ENCODE measurements at regions not wholly inside any gene's neighbourhood (a gene's known extent, or its start where the extent isn't known, plus 50 kb on each side); places are given as distances from the start of the nearest gene placed in this dataset.

GRCh38 chr3:74332165-74332564 is 282.3 kb downstream of the CNTN3 start:
- Histone ChIP-seq H3K4me1 (ENCODE audit: control insufficient read depth, insufficient read depth, low read length) (no peaks in the 10 kb centered on the region), H3K27ac (ENCODE audit: low read length) (no peak overlapping the region), H3K36me3 (ENCODE audit: control insufficient read depth, insufficient read depth, low read length) (no peaks in the 10 kb centered on the region), H3K9me3 (ENCODE audit: control insufficient read depth, low read depth, low read length) (no peaks in the 10 kb centered on the region), H3K27me3 (ENCODE audit: control insufficient read depth, insufficient read depth, low read length) (no peaks in the 10 kb centered on the region), H3K4me3 (ENCODE audit: low read length) (no peak overlapping the region)
- DNase-seq: no peak
- 100% methylated on average over 1 of the region's 2 CpGs for WGBS (ENCODE audit: insufficient coverage, low lambda C conversion rate)

DNA sequence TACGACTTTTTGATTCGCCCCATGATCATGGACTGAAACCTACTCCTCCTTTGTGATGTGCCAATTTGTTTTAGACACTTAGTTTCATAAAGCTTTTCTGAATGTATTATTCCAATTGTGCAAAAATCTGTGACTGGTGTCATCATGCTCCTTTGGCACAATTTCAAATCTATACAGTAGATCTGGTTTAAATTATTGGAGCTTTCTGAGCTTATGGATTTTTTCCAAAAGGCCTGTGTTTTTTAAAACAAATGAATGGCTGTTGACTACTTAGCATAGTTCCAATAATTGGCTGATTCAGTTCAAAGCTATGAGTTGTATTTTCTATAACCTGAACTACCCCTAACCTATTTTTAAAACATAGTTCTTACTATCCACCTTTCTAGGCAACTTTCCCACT is 282.7 kb downstream of the CNTN3 start:
- Histone ChIP-seq H3K4me3 (ENCODE audit: low read length) (no peak overlapping the region), H3K36me3 (ENCODE audit: control insufficient read depth, insufficient read depth, low read length) (no peaks in the 10 kb centered on the region), H3K27ac (ENCODE audit: low read length) (no peak overlapping the region), H3K4me1 (ENCODE audit: control insufficient read depth, insufficient read depth, low read length) (no peaks in the 10 kb centered on the region), H3K9me3 (ENCODE audit: control insufficient read depth, low read depth, low read length) (no peaks in the 10 kb centered on the region), H3K27me3 (ENCODE audit: control insufficient read depth, insufficient read depth, low read length) (no peaks in the 10 kb centered on the region)
- no peak for DNase-seq
- WGBS (ENCODE audit: insufficient coverage, low lambda C conversion rate): 100% methylated on average over 1 of the region's 2 CpGs

DNA sequence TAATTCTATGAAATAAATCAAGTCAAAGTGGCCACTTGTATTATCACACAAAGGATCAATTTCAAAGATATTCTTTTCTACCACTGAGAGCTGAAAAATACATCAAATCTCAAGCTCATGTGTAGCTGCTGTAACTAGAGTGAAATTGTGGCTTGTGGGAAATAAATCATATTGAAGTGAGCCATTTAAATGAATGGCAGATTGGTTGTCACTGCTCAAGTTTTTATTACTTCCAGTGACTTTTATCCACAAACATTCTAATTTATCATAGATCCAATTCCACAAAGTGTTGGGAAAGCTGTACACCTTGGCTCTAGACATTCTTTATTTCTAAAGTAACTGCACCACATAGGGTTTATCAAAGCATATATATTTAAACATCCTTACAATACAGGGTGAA is 285.4 kb downstream of the CNTN3 start:
- Histone ChIP-seq H3K4me3 (ENCODE audit: low read length) (no peak overlapping the region), H3K9me3 (ENCODE audit: control insufficient read depth, low read depth, low read length) (no peaks in the 10 kb centered on the region), H3K4me1 (ENCODE audit: control insufficient read depth, insufficient read depth, low read length) (no peaks in the 10 kb centered on the region), H3K36me3 (ENCODE audit: control insufficient read depth, insufficient read depth, low read length) (no peaks in the 10 kb centered on the region), H3K27me3 (ENCODE audit: control insufficient read depth, insufficient read depth, low read length) (no peaks in the 10 kb centered on the region), H3K27ac (ENCODE audit: low read length) (no peak overlapping the region)
- DNase-seq: no peak

- H3K27ac ChIP-seq (ENCODE audit: low read length): no peak overlapping the region
- no CpG with 5 or more reads among the region's 2 CpGs for WGBS (ENCODE audit: insufficient coverage, low lambda C conversion rate)
- no peaks in the 10 kb centered on the region for H3K9me3 ChIP-seq (ENCODE audit: control insufficient read depth, low read depth, low read length)
- no peak overlapping the region for H3K4me3 ChIP-seq (ENCODE audit: low read length)
- no peaks in the 10 kb centered on the region for H3K4me1 ChIP-seq (ENCODE audit: control insufficient read depth, insufficient read depth, low read length)
- no peak for DNase-seq
- H3K36me3 ChIP-seq (ENCODE audit: control insufficient read depth, insufficient read depth, low read length): no peaks in the 10 kb centered on the region
- H3K27me3 ChIP-seq (ENCODE audit: control insufficient read depth, insufficient read depth, low read length): no peaks in the 10 kb centered on the region
Observed at GRCh38 chr3:74328435-74328834, 286.0 kb downstream of the CNTN3 start.

- Histone ChIP-seq H3K4me3 (ENCODE audit: low read length) (no peak overlapping the region), H3K27me3 (ENCODE audit: control insufficient read depth, insufficient read depth, low read length) (no peaks in the 10 kb centered on the region), H3K27ac (ENCODE audit: low read length) (no peak overlapping the region), H3K9me3 (ENCODE audit: control insufficient read depth, low read depth, low read length) (no peaks in the 10 kb centered on the region), H3K4me1 (ENCODE audit: control insufficient read depth, insufficient read depth, low read length) (no peaks in the 10 kb centered on the region), H3K36me3 (ENCODE audit: control insufficient read depth, insufficient read depth, low read length) (no peaks in the 10 kb centered on the region)
- DNase-seq: no peak
- WGBS (ENCODE audit: insufficient coverage, low lambda C conversion rate): 100% methylated on average over 1 of the region's 3 CpGs
Observed at GRCh38 chr3:74315291-74315690, 299.2 kb downstream of the CNTN3 start.

DNA sequence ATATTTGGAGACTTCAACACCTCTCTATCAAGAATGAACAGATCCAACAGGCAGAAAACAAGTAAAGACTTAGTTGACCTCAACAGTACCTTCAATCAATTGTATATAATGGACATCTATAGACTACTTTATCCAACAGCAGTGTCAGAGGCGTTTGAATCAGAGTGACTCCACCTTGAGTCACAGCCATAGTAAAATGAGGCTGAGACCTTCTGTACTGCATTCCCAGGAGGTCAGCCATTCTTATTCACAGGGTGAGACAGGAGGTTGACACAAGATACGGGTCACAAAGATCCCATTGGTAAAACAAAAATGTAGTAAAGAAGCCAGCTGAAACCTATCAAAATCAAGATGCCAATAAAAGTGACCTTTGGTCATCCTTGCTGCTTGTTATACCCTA is 299.8 kb downstream of the CNTN3 start:
- Histone ChIP-seq H3K9me3 (ENCODE audit: control insufficient read depth, low read depth, low read length) (no peaks in the 10 kb centered on the region), H3K4me3 (ENCODE audit: low read length) (no peak overlapping the region), H3K27me3 (ENCODE audit: control insufficient read depth, insufficient read depth, low read length) (no peaks in the 10 kb centered on the region), H3K4me1 (ENCODE audit: control insufficient read depth, insufficient read depth, low read length) (no peaks in the 10 kb centered on the region), H3K36me3 (ENCODE audit: control insufficient read depth, insufficient read depth, low read length) (no peaks in the 10 kb centered on the region), H3K27ac (ENCODE audit: low read length) (no peak overlapping the region)
- WGBS (ENCODE audit: insufficient coverage, low lambda C conversion rate): 80% methylated on average over 1 of the region's 2 CpGs
- DNase-seq: no peak

GRCh38 chr3:74309716-74310115 is 304.7 kb downstream of the CNTN3 start:
- Histone ChIP-seq H3K27ac (ENCODE audit: low read length) (no peak overlapping the region), H3K27me3 (ENCODE audit: control insufficient read depth, insufficient read depth, low read length) (no peaks in the 10 kb centered on the region), H3K36me3 (ENCODE audit: control insufficient read depth, insufficient read depth, low read length) (no peaks in the 10 kb centered on the region), H3K9me3 (ENCODE audit: control insufficient read depth, low read depth, low read length) (no peaks in the 10 kb centered on the region), H3K4me3 (ENCODE audit: low read length) (no peak overlapping the region), H3K4me1 (ENCODE audit: control insufficient read depth, insufficient read depth, low read length) (no peaks in the 10 kb centered on the region)
- DNase-seq: no peak
- no CpG with 5 or more reads among the region's 1 CpG for WGBS (ENCODE audit: insufficient coverage, low lambda C conversion rate)

DNA sequence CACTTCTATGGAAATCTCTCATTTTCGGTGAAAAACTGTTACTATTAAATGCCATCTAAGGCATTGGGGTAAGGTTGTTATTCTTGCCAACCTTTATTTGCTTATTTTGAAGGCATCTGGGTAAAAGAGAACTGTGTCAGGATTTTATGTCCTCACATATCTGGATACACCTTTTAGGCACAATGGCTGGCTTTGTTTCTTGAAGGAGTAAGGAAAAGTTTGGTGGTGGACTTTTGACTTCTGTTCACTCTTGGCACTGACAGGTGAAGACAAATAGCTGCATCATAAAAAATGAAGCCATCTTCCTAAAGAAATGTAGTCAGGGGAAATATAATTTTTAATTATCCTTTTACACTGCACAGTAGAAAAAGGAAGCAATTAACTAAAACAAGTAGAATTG is 310.0 kb downstream of the CNTN3 start:
- WGBS (ENCODE audit: insufficient coverage, low lambda C conversion rate): no CpG with 5 or more reads among the region's 1 CpG
- Histone ChIP-seq H3K4me3 (ENCODE audit: low read length) (no peak overlapping the region), H3K9me3 (ENCODE audit: control insufficient read depth, low read depth, low read length) (no peaks in the 10 kb centered on the region), H3K4me1 (ENCODE audit: control insufficient read depth, insufficient read depth, low read length) (peaks cover 2% of the 10 kb centered on the region), H3K36me3 (ENCODE audit: control insufficient read depth, insufficient read depth, low read length) (no peaks in the 10 kb centered on the region), H3K27me3 (ENCODE audit: control insufficient read depth, insufficient read depth, low read length) (no peaks in the 10 kb centered on the region), H3K27ac (ENCODE audit: low read length) (no peak overlapping the region)
- DNase-seq: peak; percentile 22 to 55

DNA sequence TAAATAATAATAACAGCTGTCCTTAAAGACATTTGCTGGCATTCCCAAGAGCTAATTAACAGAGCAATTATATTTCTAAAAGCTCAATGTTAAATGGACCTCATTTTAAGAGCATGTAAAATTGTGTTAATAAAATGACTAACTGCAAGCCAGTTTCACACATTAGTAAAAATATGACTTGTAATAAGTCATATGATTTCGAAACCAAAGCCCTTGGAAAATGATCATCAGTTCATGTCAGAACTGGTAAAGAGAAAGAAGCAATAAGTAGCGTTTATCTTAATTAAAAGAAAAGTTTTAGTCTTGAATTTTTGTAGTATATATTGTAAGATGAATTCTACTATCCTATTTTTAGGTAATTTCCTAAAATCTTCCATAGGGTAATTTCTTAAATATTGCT is 310.7 kb downstream of the CNTN3 start:
- Histone ChIP-seq H3K9me3 (ENCODE audit: control insufficient read depth, low read depth, low read length) (no peaks in the 10 kb centered on the region), H3K4me1 (ENCODE audit: control insufficient read depth, insufficient read depth, low read length) (peaks cover 2% of the 10 kb centered on the region), H3K36me3 (ENCODE audit: control insufficient read depth, insufficient read depth, low read length) (no peaks in the 10 kb centered on the region), H3K4me3 (ENCODE audit: low read length) (no peak overlapping the region), H3K27me3 (ENCODE audit: control insufficient read depth, insufficient read depth, low read length) (no peaks in the 10 kb centered on the region), H3K27ac (ENCODE audit: low read length) (no peak overlapping the region)
- 100% methylated on average over 2 of the region's 2 CpGs for WGBS (ENCODE audit: insufficient coverage, low lambda C conversion rate)
- DNase-seq: no peak

DNA sequence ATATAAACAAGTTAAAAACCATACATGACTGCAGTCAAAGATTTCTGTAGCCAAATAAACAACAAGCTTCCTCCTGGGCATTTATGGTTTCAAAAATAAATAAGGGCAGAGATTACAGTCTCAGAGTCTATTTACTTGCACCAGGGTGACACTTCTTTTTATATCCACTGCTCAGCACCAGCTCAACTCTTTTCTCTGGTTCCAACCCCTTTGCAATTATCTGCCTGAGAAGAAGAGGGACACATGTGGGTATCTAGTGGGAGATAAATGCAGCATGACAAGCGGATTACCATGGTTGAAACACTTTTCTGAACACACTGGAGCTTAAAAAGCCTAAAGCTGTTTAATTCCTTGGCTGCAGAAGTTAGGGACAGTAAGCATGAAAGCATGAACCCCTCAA is 311.5 kb downstream of the CNTN3 start:
- no peak overlapping the region for H3K27ac ChIP-seq (ENCODE audit: low read length)
- H3K4me3 ChIP-seq (ENCODE audit: low read length): no peak overlapping the region
- no peaks in the 10 kb centered on the region for H3K36me3 ChIP-seq (ENCODE audit: control insufficient read depth, insufficient read depth, low read length)
- WGBS (ENCODE audit: insufficient coverage, low lambda C conversion rate): 80% methylated on average over 1 of the region's 1 CpG
- DNase-seq: peak in 1 of 2 donors; percentile 8
- no peaks in the 10 kb centered on the region for H3K9me3 ChIP-seq (ENCODE audit: control insufficient read depth, low read depth, low read length)
- H3K27me3 ChIP-seq (ENCODE audit: control insufficient read depth, insufficient read depth, low read length): no peaks in the 10 kb centered on the region
- H3K4me1 ChIP-seq (ENCODE audit: control insufficient read depth, insufficient read depth, low read length): peaks cover 2% of the 10 kb centered on the region

- 88% methylated on average over 1 of the region's 1 CpG for WGBS (ENCODE audit: insufficient coverage, low lambda C conversion rate)
- peaks cover 2% of the 10 kb centered on the region for H3K4me1 ChIP-seq (ENCODE audit: control insufficient read depth, insufficient read depth, low read length)
- no peak overlapping the region for H3K27ac ChIP-seq (ENCODE audit: low read length)
- H3K4me3 ChIP-seq (ENCODE audit: low read length): no peak overlapping the region
- no peaks in the 10 kb centered on the region for H3K9me3 ChIP-seq (ENCODE audit: control insufficient read depth, low read depth, low read length)
- H3K27me3 ChIP-seq (ENCODE audit: control insufficient read depth, insufficient read depth, low read length): no peaks in the 10 kb centered on the region
- no peaks in the 10 kb centered on the region for H3K36me3 ChIP-seq (ENCODE audit: control insufficient read depth, insufficient read depth, low read length)
- no peak for DNase-seq
Observed at GRCh38 chr3:74302281-74302680, 312.2 kb downstream of the CNTN3 start.
